Breast epithelium (tissue), 3 donors: ENCODE measurements at regions not wholly inside any gene's neighbourhood (a gene's known extent, or its start where the extent isn't known, plus 50 kb on each side); places are given as distances from the start of the nearest gene placed in this dataset.

Experiments used
- POLR2A ChIP-seq: fragments of 450-650 bp; IDR thresholded peaks from one replicate; pipeline ENCODE4 v1.6.1; 2016; ENCODE audit warnings: antibody characterized with exemption, mild to moderate bottlenecking, moderate library complexity
- TF ChIP-seq, protein P1 (sequence below), 3 donors: fragments of 450-650 bp; IDR thresholded peaks; one replicate each; pipeline ENCODE4 v1.5.1; 2016 to 2017; ENCODE audit warnings: antibody characterized with exemption in 3 of 3, mild to moderate bottlenecking in 3 of 3, moderate library complexity in 3 of 3

DNA sequence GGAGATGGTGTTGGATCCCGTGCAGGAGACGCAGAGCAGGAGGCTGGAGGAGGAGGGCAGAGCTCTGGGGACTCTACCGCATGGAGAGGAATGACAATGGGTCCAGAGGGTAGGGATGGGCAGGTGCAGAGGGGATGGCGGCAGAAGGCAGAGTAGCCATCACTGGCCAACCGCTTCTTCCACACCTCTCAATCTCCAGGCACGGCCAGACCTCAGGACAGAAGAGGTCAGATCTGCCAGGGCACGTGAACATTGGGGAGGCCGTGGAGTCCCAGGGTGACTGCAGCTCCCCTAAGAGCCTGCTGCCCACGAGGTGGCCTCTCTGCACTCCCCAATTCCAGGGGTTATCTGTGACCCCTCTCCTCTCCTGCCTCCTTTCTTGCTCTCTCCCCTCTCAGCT lies 162.7 kb upstream of the HDAC4 start:
- TF ChIP-seq, protein P1, sequence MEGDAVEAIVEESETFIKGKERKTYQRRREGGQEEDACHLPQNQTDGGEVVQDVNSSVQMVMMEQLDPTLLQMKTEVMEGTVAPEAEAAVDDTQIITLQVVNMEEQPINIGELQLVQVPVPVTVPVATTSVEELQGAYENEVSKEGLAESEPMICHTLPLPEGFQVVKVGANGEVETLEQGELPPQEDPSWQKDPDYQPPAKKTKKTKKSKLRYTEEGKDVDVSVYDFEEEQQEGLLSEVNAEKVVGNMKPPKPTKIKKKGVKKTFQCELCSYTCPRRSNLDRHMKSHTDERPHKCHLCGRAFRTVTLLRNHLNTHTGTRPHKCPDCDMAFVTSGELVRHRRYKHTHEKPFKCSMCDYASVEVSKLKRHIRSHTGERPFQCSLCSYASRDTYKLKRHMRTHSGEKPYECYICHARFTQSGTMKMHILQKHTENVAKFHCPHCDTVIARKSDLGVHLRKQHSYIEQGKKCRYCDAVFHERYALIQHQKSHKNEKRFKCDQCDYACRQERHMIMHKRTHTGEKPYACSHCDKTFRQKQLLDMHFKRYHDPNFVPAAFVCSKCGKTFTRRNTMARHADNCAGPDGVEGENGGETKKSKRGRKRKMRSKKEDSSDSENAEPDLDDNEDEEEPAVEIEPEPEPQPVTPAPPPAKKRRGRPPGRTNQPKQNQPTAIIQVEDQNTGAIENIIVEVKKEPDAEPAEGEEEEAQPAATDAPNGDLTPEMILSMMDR (IDR thresholded peaks at IDR 0.05) = no peak
- TF ChIP-seq POLR2A = no peak
